ENCODE measurements at regions not wholly inside any gene's neighbourhood (a gene's known extent, or its start where the extent isn't known, plus 50 kb on each side); places are given as distances from the start of the nearest gene placed in this dataset.

DNA sequence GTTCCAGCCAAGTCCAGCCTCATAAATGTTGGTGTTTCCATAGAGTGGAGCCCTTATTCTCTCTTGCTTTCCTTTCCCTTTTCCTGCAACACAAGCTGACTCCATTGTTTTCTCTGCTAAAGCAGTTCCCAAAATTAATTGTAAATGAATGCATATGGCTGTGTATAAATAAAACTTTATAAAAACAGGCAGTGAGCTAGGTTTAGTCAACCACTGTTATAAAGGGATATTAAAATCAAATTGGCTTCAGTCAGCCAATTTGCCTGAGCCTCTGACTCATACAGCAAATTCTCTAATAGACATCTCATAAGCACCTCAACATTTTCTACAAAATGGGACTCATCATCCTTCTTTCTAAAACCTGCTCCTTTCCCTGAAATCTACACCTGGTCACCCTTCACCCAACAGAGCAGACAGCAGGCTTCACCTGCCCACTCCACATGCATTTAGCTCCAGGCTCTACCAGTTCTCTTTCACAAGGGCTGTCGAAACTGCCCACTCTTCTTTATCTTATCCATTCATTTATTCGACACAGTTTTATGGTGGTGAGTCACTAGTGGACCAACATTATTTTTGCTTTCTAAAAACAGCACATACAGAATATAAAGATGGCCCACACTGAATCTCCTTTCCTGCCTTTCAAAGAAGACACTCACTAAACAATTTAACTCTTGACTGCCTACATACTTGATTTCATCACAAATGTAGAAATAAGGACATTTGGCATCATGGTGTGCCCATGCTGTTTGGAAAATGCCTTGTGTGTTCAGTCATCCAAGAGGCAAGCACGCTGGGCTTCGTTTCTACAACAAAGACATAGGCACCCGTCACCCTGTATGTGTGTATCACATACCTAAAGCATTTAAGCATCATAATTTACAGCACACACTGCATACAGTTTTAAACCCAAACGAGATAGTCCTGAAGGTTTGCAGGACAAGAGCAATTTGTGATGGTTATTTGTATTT, 74.6 kb upstream of the C7orf33 start:
- TF ChIP-seq, protein P1, sequence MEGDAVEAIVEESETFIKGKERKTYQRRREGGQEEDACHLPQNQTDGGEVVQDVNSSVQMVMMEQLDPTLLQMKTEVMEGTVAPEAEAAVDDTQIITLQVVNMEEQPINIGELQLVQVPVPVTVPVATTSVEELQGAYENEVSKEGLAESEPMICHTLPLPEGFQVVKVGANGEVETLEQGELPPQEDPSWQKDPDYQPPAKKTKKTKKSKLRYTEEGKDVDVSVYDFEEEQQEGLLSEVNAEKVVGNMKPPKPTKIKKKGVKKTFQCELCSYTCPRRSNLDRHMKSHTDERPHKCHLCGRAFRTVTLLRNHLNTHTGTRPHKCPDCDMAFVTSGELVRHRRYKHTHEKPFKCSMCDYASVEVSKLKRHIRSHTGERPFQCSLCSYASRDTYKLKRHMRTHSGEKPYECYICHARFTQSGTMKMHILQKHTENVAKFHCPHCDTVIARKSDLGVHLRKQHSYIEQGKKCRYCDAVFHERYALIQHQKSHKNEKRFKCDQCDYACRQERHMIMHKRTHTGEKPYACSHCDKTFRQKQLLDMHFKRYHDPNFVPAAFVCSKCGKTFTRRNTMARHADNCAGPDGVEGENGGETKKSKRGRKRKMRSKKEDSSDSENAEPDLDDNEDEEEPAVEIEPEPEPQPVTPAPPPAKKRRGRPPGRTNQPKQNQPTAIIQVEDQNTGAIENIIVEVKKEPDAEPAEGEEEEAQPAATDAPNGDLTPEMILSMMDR (IDR thresholded peaks at IDR 0.05): no peak
- no peak for TF ChIP-seq SIN3A (IDR thresholded peaks at IDR 0.05; ENCODE audit: borderline replicate concordance, low read depth, low read length)

All from SK-N-SH (cell line).